GM13976 (cell line): ENCODE measurements at regions not wholly inside any gene's neighbourhood (a gene's known extent, or its start where the extent isn't known, plus 50 kb on each side); places are given as distances from the start of the nearest gene placed in this dataset.

Experiments
- DNase-seq: peaks from one replicate; pipeline ENCODE4 v3.0.0; 2012; ENCODE audit warnings: low spot score
- CTCF ChIP-seq: IDR thresholded peaks from 2 replicates; pipeline ENCODE4 v1.5.1; 2012; ENCODE audit warnings: borderline replicate concordance, mild to moderate bottlenecking; ENCODE audit not compliant: insufficient read depth; ENCODE audit errors: extremely low read depth, missing control alignments, control extremely low read depth
- in situ Hi-C: fragments of 300-500 bp; cut with MboI; formaldehyde crosslinking; loops from one replicate; pipeline ENCODE4 v1.12.0; 2022; ENCODE audit warnings: low sequenced_read_pairs, mixed read lengths, inconsistent platforms; ENCODE audit not compliant: unreplicated experiment

GRCh38 chr18:61657066-61657732 is 235.6 kb downstream of the RNF152 start:
- no peak for TF ChIP-seq CTCF
- in situ Hi-C loops = no loop called here
- DNase-seq = no peak

GRCh38 chr18:61655630-61656029 is 237.2 kb downstream of the RNF152 start:
- in situ Hi-C loops = no loop called here

GRCh38 chr18:61653823-61654551 is 238.8 kb downstream of the RNF152 start:
- in situ Hi-C loops = no loop called here
- no peak for DNase-seq
- no peak for TF ChIP-seq CTCF

More at GRCh38 chr18:61655630-61656029, 237.2 kb downstream of the RNF152 start:
- no peak for TF ChIP-seq CTCF
- no peak for DNase-seq

- no peak for TF ChIP-seq CTCF
- in situ Hi-C loops = no loop called here
- DNase-seq = no peak
Measured at GRCh38 chr18:61651880-61652268, 240.9 kb downstream of the RNF152 start.

- in situ Hi-C loops = no loop called here
Measured at GRCh38 chr18:61651145-61651879, 241.5 kb downstream of the RNF152 start.

More at GRCh38 chr18:61651145-61651879, 241.5 kb downstream of the RNF152 start:
- TF ChIP-seq CTCF = peak; percentile 3
- DNase-seq = no peak
